ENCODE measurements at regions not wholly inside any gene's neighbourhood (a gene's known extent, or its start where the extent isn't known, plus 50 kb on each side); places are given as distances from the start of the nearest gene placed in this dataset.

DNA sequence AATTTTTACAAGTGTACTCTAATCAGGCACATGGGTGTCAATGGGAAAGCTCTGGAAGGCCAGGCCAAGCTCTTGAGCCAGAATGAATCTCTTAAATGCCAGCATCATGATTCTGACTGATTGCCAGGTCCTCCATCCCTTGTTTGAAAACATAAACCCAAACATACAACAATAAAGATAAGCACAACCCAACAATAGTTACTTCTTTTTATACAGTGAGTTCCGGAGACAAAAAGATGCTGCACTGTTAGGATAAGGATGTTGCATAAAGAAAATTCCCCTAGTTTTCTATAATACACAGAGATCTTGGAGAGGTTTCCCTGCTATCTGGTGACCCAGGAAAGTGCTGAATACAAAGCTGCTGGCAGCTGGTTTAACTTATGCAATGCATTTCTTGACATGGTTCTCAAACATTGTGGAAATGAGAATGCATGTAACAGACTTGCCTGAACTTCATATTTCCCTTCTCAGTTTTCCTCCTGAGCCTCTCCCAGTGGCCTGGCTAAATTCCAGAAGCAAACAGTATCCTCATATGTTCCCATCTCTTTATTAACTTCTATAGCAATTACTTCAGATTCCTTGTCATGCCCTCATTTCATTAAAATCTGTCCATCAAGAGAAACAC, 180.1 kb upstream of the PRICKLE2 start (continued):
- no peak for TF ChIP-seq REST (IDR thresholded peaks at IDR 0.05; ENCODE audit: low read depth)
- TF ChIP-seq SRF (IDR thresholded peaks at IDR 0.05; ENCODE audit: low read depth), result no peak
- TF ChIP-seq, protein P1, sequence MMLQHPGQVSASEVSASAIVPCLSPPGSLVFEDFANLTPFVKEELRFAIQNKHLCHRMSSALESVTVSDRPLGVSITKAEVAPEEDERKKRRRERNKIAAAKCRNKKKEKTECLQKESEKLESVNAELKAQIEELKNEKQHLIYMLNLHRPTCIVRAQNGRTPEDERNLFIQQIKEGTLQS (IDR thresholded peaks at IDR 0.05), result no peak
- no peak for TF ChIP-seq TCF7L2 (IDR thresholded peaks at IDR 0.05; ENCODE audit: borderline replicate concordance, extremely low read depth, insufficient read depth, insufficient read length)
- TF ChIP-seq EGR1 (IDR thresholded peaks at IDR 0.05; ENCODE audit: low read depth), result no peak
- TF ChIP-seq, protein P2, sequence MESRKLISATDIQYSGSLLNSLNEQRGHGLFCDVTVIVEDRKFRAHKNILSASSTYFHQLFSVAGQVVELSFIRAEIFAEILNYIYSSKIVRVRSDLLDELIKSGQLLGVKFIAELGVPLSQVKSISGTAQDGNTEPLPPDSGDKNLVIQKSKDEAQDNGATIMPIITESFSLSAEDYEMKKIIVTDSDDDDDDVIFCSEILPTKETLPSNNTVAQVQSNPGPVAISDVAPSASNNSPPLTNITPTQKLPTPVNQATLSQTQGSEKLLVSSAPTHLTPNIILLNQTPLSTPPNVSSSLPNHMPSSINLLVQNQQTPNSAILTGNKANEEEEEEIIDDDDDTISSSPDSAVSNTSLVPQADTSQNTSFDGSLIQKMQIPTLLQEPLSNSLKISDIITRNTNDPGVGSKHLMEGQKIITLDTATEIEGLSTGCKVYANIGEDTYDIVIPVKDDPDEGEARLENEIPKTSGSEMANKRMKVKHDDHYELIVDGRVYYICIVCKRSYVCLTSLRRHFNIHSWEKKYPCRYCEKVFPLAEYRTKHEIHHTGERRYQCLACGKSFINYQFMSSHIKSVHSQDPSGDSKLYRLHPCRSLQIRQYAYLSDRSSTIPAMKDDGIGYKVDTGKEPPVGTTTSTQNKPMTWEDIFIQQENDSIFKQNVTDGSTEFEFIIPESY (IDR thresholded peaks at IDR 0.05; ENCODE audit: extremely low read depth, insufficient replicate concordance, low read length), result no peak
- TF ChIP-seq CBX3 (IDR thresholded peaks at IDR 0.05; ENCODE audit: low read depth), result no peak
- TF ChIP-seq RAD21 (IDR thresholded peaks at IDR 0.05; ENCODE audit: low read depth), result no peak
- no peak for TF ChIP-seq YY1 (IDR thresholded peaks at IDR 0.05; ENCODE audit: extremely low read depth, insufficient replicate concordance, low read depth, low read length)
